ENCODE measurements at regions not wholly inside any gene's neighbourhood (a gene's known extent, or its start where the extent isn't known, plus 50 kb on each side); places are given as distances from the start of the nearest gene placed in this dataset.

GRCh38 chr12:88646824-88647223, 66.6 kb upstream of the KITLG start:
- TF ChIP-seq CTCF (IDR thresholded peaks at IDR 0.05) (no peak), POLR2A (IDR thresholded peaks at IDR 0.05) (no peak)
